ENCODE measurements at regions not wholly inside any gene's neighbourhood (a gene's known extent, or its start where the extent isn't known, plus 50 kb on each side); places are given as distances from the start of the nearest gene placed in this dataset.

- Mint-ChIP-seq H3K4me3 (peak overlapping the region; percentile 33), H3K27me3 (peaks cover 3% of the 10 kb centered on the region), H3K9me3 (no peaks in the 10 kb centered on the region), H3K27ac (peak overlapping the region; percentile 89), H3K4me1 (ENCODE audit: low read depth) (peaks cover 17% of the 10 kb centered on the region), H3K36me3 (ENCODE audit: low read depth) (peaks cover 4% of the 10 kb centered on the region)
These were observed 187.4 kb upstream of the SLC24A2 start for GRCh38 chr9:19976226-19976625.

DNA sequence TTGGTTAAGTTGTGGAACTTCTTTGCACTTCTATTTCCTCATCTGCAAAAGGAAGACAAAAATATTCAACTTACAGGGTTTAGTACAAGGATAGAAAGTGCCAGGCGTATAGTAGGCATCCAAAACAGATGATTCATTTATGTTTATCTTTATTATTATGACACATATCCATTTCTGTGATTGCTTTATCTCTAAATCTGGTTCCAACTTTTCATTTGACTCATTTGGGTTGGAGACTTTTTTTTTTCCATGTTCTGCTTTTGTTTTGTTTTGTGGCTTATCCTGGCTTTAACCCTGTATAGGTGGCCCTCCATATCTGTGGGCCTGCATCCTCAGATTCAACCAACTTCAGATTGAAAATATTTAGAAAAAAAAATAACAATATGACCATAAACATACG is 186.7 kb upstream of the SLC24A2 start:
- H3K9me3 Mint-ChIP-seq, result no peaks in the 10 kb centered on the region
- H3K4me1 Mint-ChIP-seq (ENCODE audit: low read depth), result peaks cover 17% of the 10 kb centered on the region
- peaks cover 3% of the 10 kb centered on the region for H3K27me3 Mint-ChIP-seq
- peaks cover 4% of the 10 kb centered on the region for H3K36me3 Mint-ChIP-seq (ENCODE audit: low read depth)
- no peak overlapping the region for H3K4me3 Mint-ChIP-seq
- H3K27ac Mint-ChIP-seq, result peak overlapping the region; percentile 89

GRCh38 chr9:19969721-19970120 is 180.9 kb upstream of the SLC24A2 start:
- H3K4me3 Mint-ChIP-seq, result no peak overlapping the region

DNA sequence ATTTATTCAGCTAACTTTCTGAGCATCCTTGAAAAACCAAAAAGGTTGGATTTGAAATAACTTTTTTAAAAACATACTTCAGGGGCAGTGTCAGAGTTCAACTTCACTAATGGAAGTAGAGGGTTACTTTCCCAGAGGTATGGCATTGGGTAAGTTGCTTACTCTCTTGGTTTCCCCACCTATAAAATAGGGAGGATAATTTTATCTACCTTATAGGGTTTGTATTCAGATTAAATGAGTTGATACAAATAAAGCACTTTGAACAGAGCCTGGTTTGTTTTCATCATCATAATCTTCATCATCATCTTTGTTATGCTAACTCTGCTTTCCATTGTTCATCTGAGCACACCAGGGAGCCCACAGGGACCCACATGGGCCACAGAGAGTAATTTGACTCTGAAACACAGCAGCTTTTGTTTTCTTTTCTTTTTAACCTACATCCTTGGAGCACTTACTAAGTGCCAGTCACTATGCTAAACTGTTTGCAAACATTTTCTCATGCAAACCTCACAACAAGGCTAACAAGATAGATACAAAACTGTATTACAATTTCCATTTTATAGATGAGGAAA is 179.1 kb upstream of the SLC24A2 start:
- H3K27ac Mint-ChIP-seq, result no peak overlapping the region

More at GRCh38 chr9:19969721-19970120, 180.9 kb upstream of the SLC24A2 start:
- Mint-ChIP-seq H3K36me3 (ENCODE audit: low read depth) (no peaks in the 10 kb centered on the region), H3K4me1 (ENCODE audit: low read depth) (peaks cover 8% of the 10 kb centered on the region), H3K27ac (no peak overlapping the region), H3K9me3 (no peaks in the 10 kb centered on the region), H3K27me3 (peaks cover 3% of the 10 kb centered on the region)

GRCh38 chr9:19967216-19967887 is 178.5 kb upstream of the SLC24A2 start:
- H3K4me1 Mint-ChIP-seq (ENCODE audit: low read depth), result peaks cover 8% of the 10 kb centered on the region
- no peak overlapping the region for H3K4me3 Mint-ChIP-seq
- H3K36me3 Mint-ChIP-seq (ENCODE audit: low read depth), result no peaks in the 10 kb centered on the region
- H3K9me3 Mint-ChIP-seq, result no peaks in the 10 kb centered on the region
- no peak overlapping the region for H3K27ac Mint-ChIP-seq
- H3K27me3 Mint-ChIP-seq, result peaks cover 6% of the 10 kb centered on the region

More for the DNA sequence above, 179.1 kb upstream of the SLC24A2 start:
- Mint-ChIP-seq H3K4me3 (no peak overlapping the region), H3K36me3 (ENCODE audit: low read depth) (no peaks in the 10 kb centered on the region), H3K27me3 (peaks cover 6% of the 10 kb centered on the region), H3K9me3 (no peaks in the 10 kb centered on the region), H3K4me1 (ENCODE audit: low read depth) (peaks cover 8% of the 10 kb centered on the region)

GRCh38 chr9:19965336-19965735 is 176.5 kb upstream of the SLC24A2 start:
- no peak overlapping the region for H3K4me3 Mint-ChIP-seq
- H3K36me3 Mint-ChIP-seq (ENCODE audit: low read depth), result no peaks in the 10 kb centered on the region
- no peaks in the 10 kb centered on the region for H3K9me3 Mint-ChIP-seq
- peaks cover 9% of the 10 kb centered on the region for H3K27me3 Mint-ChIP-seq
- no peak overlapping the region for H3K27ac Mint-ChIP-seq
- H3K4me1 Mint-ChIP-seq (ENCODE audit: low read depth), result peaks cover 8% of the 10 kb centered on the region

GRCh38 chr9:19947996-19948395 is 159.2 kb upstream of the SLC24A2 start:
- no peak overlapping the region for H3K27ac Mint-ChIP-seq
- no peaks in the 10 kb centered on the region for H3K36me3 Mint-ChIP-seq (ENCODE audit: low read depth)
- H3K27me3 Mint-ChIP-seq, result peaks cover 13% of the 10 kb centered on the region
- no peak overlapping the region for H3K4me3 Mint-ChIP-seq
- H3K4me1 Mint-ChIP-seq (ENCODE audit: low read depth), result no peaks in the 10 kb centered on the region
- peaks cover 2% of the 10 kb centered on the region for H3K9me3 Mint-ChIP-seq

- Mint-ChIP-seq H3K4me3 (no peak overlapping the region), H3K4me1 (ENCODE audit: low read depth) (no peaks in the 10 kb centered on the region), H3K36me3 (ENCODE audit: low read depth) (no peaks in the 10 kb centered on the region), H3K27ac (peak overlapping the region; percentile 77), H3K27me3 (peaks cover 13% of the 10 kb centered on the region), H3K9me3 (no peaks in the 10 kb centered on the region)
These were observed 157.7 kb upstream of the SLC24A2 start for GRCh38 chr9:19946441-19947109.

DNA sequence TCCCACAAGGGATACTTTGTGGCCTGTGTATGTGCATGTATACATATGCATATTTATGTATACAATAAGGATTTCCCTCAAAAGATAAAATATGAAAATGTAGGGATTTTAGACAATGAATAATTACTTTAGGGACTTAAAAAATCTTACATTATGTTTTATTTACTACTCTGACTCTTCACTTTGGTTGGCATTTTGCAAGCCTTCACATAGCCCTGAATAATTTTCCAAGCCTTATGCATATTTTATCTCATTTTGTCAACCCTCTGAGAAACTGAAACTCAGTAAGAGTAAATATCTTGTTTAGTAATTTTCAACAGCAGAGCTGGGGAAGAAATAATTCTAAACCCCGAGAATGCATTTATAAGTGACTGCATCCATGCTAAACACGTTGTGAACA is 153.0 kb upstream of the SLC24A2 start:
- no peaks in the 10 kb centered on the region for H3K36me3 Mint-ChIP-seq (ENCODE audit: low read depth)
- H3K4me1 Mint-ChIP-seq (ENCODE audit: low read depth), result no peaks in the 10 kb centered on the region
- H3K27ac Mint-ChIP-seq, result no peak overlapping the region
- H3K9me3 Mint-ChIP-seq, result no peaks in the 10 kb centered on the region
- H3K27me3 Mint-ChIP-seq, result peaks cover 13% of the 10 kb centered on the region
- H3K4me3 Mint-ChIP-seq, result no peak overlapping the region

- H3K27me3 Mint-ChIP-seq, result peaks cover 13% of the 10 kb centered on the region
- H3K27ac Mint-ChIP-seq, result no peak overlapping the region
- no peaks in the 10 kb centered on the region for H3K9me3 Mint-ChIP-seq
- H3K4me3 Mint-ChIP-seq, result no peak overlapping the region
- H3K4me1 Mint-ChIP-seq (ENCODE audit: low read depth), result no peaks in the 10 kb centered on the region
- H3K36me3 Mint-ChIP-seq (ENCODE audit: low read depth), result no peaks in the 10 kb centered on the region
These were observed 152.1 kb upstream of the SLC24A2 start for GRCh38 chr9:19940811-19941535.

DNA sequence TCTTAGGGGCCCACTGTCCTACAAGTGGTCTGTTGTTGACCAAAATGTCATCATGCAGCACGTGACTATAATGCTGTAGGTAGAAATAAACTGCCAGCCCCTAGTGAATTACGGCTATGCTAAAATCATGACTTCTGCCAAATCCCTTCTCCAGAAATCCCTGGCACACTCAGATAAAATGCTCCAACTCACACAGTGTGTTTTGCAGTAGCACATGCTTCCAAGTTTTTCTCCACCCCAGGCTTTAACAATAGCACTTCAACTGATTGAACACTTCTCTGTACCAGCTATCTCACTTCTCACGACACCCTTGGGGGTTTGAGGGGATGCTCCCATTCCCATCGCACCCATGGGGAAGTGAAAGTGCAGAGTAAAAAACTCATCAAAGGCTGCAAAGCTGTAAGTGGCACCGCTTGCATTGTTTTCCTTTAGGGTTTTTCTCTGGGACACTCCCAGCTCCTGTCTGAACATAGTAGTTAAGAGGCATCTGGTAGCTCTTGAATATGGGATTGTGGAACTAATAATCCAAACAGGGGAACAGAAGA is 151.0 kb upstream of the SLC24A2 start:
- no peaks in the 10 kb centered on the region for H3K36me3 Mint-ChIP-seq (ENCODE audit: low read depth)
- no peaks in the 10 kb centered on the region for H3K9me3 Mint-ChIP-seq
- no peak overlapping the region for H3K4me3 Mint-ChIP-seq
- H3K4me1 Mint-ChIP-seq (ENCODE audit: low read depth), result no peaks in the 10 kb centered on the region
- H3K27ac Mint-ChIP-seq, result no peak overlapping the region
- H3K27me3 Mint-ChIP-seq, result peaks cover 11% of the 10 kb centered on the region

GRCh38 chr9:19938990-19939733 is 150.3 kb upstream of the SLC24A2 start:
- H3K4me3 Mint-ChIP-seq, result no peak overlapping the region
- H3K27ac Mint-ChIP-seq, result no peak overlapping the region
- H3K4me1 Mint-ChIP-seq (ENCODE audit: low read depth), result peaks cover 5% of the 10 kb centered on the region
- peaks cover 11% of the 10 kb centered on the region for H3K27me3 Mint-ChIP-seq
- no peaks in the 10 kb centered on the region for H3K36me3 Mint-ChIP-seq (ENCODE audit: low read depth)
- H3K9me3 Mint-ChIP-seq, result no peaks in the 10 kb centered on the region

GRCh38 chr9:19937121-19937520 is 148.3 kb upstream of the SLC24A2 start:
- H3K27me3 Mint-ChIP-seq, result peaks cover 13% of the 10 kb centered on the region
- no peaks in the 10 kb centered on the region for H3K9me3 Mint-ChIP-seq
- H3K27ac Mint-ChIP-seq, result no peak overlapping the region
- peaks cover 8% of the 10 kb centered on the region for H3K4me1 Mint-ChIP-seq (ENCODE audit: low read depth)
- H3K36me3 Mint-ChIP-seq (ENCODE audit: low read depth), result no peaks in the 10 kb centered on the region
- H3K4me3 Mint-ChIP-seq, result no peak overlapping the region

GRCh38 chr9:19936598-19936997 is 147.8 kb upstream of the SLC24A2 start:
- Mint-ChIP-seq H3K36me3 (ENCODE audit: low read depth) (no peaks in the 10 kb centered on the region), H3K4me1 (ENCODE audit: low read depth) (peaks cover 8% of the 10 kb centered on the region), H3K27me3 (peaks cover 13% of the 10 kb centered on the region), H3K4me3 (no peak overlapping the region), H3K9me3 (no peaks in the 10 kb centered on the region), H3K27ac (no peak overlapping the region)

Data from stimulated activated naive CD8-positive, alpha-beta T cell treated with anti-CD3 and anti-CD28 coated beads, Interleukin-15, Interleukin-2, amounts not matched to agents 100 ng/mL and 50 ng/mL, for 24 hours (primary cell).